Stomach (tissue), 8 donors: ENCODE measurements at regions not wholly inside any gene's neighbourhood (a gene's known extent, or its start where the extent isn't known, plus 50 kb on each side); places are given as distances from the start of the nearest gene placed in this dataset.
A peak's percentile ranks its signal among the peaks of the same experiment; 100 is the strongest.

Experiments
- DNase-seq, 2 donors: peaks; one replicate each; pipeline versions ENCODE4 v3.0.0 to v3.0.0-alpha.2; 2013 to 2019
- H3K27ac ChIP-seq, 5 donors: fragments of 200-600 bp in 4 of 5; sonication (generic) in 4 of 5; one replicate each; pipeline ENCODE4 v1.5.1; 2013 to 2019; ENCODE audit warnings: mild to moderate bottlenecking in 1 of 5, moderate library complexity in 1 of 5
- H3K27me3 ChIP-seq, 3 donors: fragments of 200-600 bp; sonication (generic); one replicate each; pipeline ENCODE4 v1.5.1; 2017 to 2019; ENCODE audit warnings: mixed run types in 1 of 3
- H3K36me3 ChIP-seq, 4 donors: fragments of 200-600 bp; sonication (generic); 1 replicate in 3 of 4; 2 replicates in 1 of 4; pipeline ENCODE4 v1.5.1; 2016 to 2019
- H3K4me1 ChIP-seq, 4 donors: fragments of 200-600 bp; sonication (generic); one replicate each; pipeline ENCODE4 v1.5.1; 2016 to 2019
- H3K4me3 ChIP-seq, 4 donors: fragments of 200-600 bp; sonication (generic) in 3 of 4; one replicate each; pipeline ENCODE4 v1.5.1; 2016 to 2019; ENCODE audit warnings: mild to moderate bottlenecking in 1 of 4
- H3K9me3 ChIP-seq, 4 donors: fragments of 200-600 bp; sonication (generic); one replicate each; pipeline ENCODE4 v1.5.1; 2016 to 2019
- EP300 ChIP-seq: sonication (generic); formaldehyde crosslinking; IDR thresholded peaks from one replicate; pipeline ENCODE4 v1.6.1; 2017; ENCODE audit warnings: antibody characterized with exemption
- POLR2A ChIP-seq, 4 donors: fragments of 450-650 bp; IDR thresholded peaks; one replicate each; pipeline ENCODE4 v1.6.1; 2016; ENCODE audit warnings: antibody characterized with exemption in 4 of 4, control low read depth in 2 of 4, mild to moderate bottlenecking in 1 of 4, moderate library complexity in 1 of 4
- POLR2AphosphoS5 ChIP-seq, 3 donors: sonication (generic); formaldehyde crosslinking; IDR thresholded peaks; one replicate each; pipeline ENCODE4 v1.6.1; 2016; ENCODE audit warnings: antibody characterized with exemption in 3 of 3
- WGBS, 5 donors: extraction: QIAGEN DNeasy Blood & Tissue Kit in 3 of 5; methylation state at CpG; one replicate each; pipeline versions ENCODE4 v1.1.5 to v1.1.7; 2013 to 2018; 5-methylcytosine and 5-hydroxymethylcytosine counted together
- intact Hi-C: fragments of 100-400 bp; cut with DNase I; formaldehyde crosslinking; loops from one replicate; pipeline ENCODE4 v1.15.1; 2023; ENCODE audit warnings: low total_unique reads
- TF ChIP-seq, protein P1 (sequence below), 7 experiments: fragments of 450-650 bp in 4 of 7; fragments of 200-600 bp in 3 of 7; sonication (generic) in 3 of 7; IDR thresholded peaks; one replicate each; pipeline ENCODE4 v1.5.1; 2016 to 2019; ENCODE audit warnings: antibody characterized with exemption in 7 of 7, control low read depth in 2 of 7, mild to moderate bottlenecking in 1 of 7
- donor health status: healthy with polysubstance abuse.
- donor health status: Bipolar disorder and iron deficiency.
- donor health status: healthy.

DNA sequence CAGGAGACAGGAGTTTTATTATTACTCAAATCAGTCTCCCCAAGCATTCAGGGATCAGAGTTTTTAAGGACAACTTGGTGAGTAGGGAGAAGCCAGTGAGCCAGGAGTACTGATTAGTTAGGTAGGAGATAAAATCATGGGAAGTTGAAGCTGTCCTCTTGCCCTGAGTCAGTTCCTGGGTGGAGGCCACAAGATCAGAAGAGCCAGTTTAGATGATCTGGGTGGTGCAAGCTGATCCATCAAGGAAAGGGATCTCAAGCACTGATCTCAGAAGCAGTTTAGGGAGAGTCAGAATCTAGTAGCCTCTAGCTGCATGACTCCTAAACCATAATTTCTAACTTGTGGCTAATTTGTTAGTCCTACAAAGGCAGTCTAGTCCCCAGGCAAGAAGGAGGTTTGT lies 706.5 kb upstream of the MAP3K7 start:
- H3K36me3 ChIP-seq: no peaks in the 10 kb centered on the region
- peaks cover 0 to 16% (median 2%) of the 10 kb centered on the region in 4 donors for H3K9me3 ChIP-seq
- no peak for DNase-seq
- H3K27ac ChIP-seq: no peak overlapping the region
- TF ChIP-seq POLR2A (IDR thresholded peaks at IDR 0.05) (no peak), EP300 (no peak), POLR2AphosphoS5 (IDR thresholded peaks at IDR 0.05) (no peak)
- TF ChIP-seq, protein P1, sequence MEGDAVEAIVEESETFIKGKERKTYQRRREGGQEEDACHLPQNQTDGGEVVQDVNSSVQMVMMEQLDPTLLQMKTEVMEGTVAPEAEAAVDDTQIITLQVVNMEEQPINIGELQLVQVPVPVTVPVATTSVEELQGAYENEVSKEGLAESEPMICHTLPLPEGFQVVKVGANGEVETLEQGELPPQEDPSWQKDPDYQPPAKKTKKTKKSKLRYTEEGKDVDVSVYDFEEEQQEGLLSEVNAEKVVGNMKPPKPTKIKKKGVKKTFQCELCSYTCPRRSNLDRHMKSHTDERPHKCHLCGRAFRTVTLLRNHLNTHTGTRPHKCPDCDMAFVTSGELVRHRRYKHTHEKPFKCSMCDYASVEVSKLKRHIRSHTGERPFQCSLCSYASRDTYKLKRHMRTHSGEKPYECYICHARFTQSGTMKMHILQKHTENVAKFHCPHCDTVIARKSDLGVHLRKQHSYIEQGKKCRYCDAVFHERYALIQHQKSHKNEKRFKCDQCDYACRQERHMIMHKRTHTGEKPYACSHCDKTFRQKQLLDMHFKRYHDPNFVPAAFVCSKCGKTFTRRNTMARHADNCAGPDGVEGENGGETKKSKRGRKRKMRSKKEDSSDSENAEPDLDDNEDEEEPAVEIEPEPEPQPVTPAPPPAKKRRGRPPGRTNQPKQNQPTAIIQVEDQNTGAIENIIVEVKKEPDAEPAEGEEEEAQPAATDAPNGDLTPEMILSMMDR (IDR thresholded peaks at IDR 0.05): no peak
- H3K4me3 ChIP-seq: no peak overlapping the region
- H3K4me1 ChIP-seq: no peaks in the 10 kb centered on the region
- no peaks in the 10 kb centered on the region for H3K27me3 ChIP-seq
- intact Hi-C loops: no loop called here

DNA sequence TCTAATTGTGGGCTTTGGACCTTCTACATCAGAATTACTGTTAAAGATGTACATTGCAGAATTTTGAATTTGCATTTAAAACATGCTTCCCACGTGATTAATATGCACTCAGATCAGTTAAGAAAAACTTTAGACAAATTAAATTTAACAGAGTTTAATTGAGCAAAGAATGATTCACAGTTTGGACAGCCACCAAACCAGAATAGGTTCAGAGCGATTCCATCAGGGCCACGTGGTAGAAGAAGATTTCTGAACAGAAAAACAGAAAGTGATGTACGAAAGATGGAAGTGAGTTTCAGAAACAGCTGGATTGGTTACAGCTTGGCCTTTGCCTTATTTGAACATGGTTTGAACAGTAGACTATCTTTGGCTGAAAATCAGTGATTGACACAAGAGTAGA lies 704.2 kb upstream of the MAP3K7 start:
- DNase-seq: no peak
- Histone ChIP-seq H3K36me3 (no peaks in the 10 kb centered on the region), H3K27ac (peak overlapping the region in 1 of 5 donors; percentile 58), H3K9me3 (no peaks in the 10 kb centered on the region), H3K4me1 (no peaks in the 10 kb centered on the region), H3K4me3 (no peak overlapping the region), H3K27me3 (no peaks in the 10 kb centered on the region)
- TF ChIP-seq POLR2A (IDR thresholded peaks at IDR 0.05) (no peak), POLR2AphosphoS5 (IDR thresholded peaks at IDR 0.05) (no peak), EP300 (no peak)
- TF ChIP-seq, protein P1 (IDR thresholded peaks at IDR 0.05): no peak
- 29 to 53% (median 39%) methylated on average over 4 of the region's 4 CpGs for WGBS, 5 donors
- intact Hi-C loops: no loop called here

DNA sequence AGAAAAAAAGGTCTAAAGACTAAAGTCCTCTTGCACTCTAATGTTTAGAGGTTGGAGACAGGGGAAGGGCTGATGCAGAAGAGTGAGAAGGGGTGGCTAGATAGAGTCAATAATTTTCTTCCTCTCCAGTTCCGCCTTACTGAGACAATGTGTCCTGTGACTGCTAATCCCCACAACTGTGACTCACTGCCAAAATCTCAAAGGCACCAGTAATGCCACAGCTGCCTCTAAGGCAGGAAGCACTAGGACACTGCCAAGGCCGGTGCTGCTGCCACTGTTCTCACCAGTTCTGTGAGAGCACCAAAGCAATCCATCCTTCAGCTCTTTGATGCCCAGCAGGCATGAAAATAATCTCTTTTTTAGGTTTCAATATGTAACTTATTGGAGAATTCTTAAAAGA lies 701.9 kb upstream of the MAP3K7 start:
- intact Hi-C loops: no loop called here
- TF ChIP-seq EP300 (no peak), POLR2A (IDR thresholded peaks at IDR 0.05) (no peak), POLR2AphosphoS5 (IDR thresholded peaks at IDR 0.05) (no peak)
- TF ChIP-seq, protein P1 (IDR thresholded peaks at IDR 0.05): no peak

DNA sequence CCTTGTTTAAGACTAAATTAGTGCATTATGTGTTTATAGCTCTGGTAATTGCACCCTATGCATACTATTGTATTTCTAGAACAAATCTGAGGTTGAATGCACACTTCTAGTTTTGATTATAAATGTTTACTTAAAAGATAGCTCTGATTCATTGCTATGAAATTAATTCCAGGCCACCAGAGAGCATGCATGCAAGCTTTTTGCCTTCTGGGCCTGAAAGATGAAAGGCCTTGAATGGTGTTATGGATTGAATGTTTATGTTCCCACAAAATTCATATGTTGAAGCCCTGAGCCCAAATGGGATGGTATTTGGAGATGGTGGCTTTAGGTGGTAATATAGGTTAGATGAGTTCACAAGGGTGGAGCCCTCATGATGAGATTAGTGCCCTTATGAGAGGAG lies 695.0 kb upstream of the MAP3K7 start:
- Histone ChIP-seq H3K4me3 (no peak overlapping the region), H3K36me3 (no peaks in the 10 kb centered on the region), H3K27me3 (no peaks in the 10 kb centered on the region), H3K9me3 (no peaks in the 10 kb centered on the region), H3K27ac (no peak overlapping the region), H3K4me1 (no peaks in the 10 kb centered on the region)
- intact Hi-C loops: no loop called here
- TF ChIP-seq POLR2A (IDR thresholded peaks at IDR 0.05): no peak
- DNase-seq: no peak

More for the DNA sequence above, 701.9 kb upstream of the MAP3K7 start:
- no peaks in the 10 kb centered on the region for H3K4me1 ChIP-seq
- DNase-seq: no peak
- no peaks in the 10 kb centered on the region for H3K9me3 ChIP-seq
- no peak overlapping the region for H3K4me3 ChIP-seq
- H3K36me3 ChIP-seq: no peaks in the 10 kb centered on the region
- 60 to 88% (median 70%) methylated on average over 2 of the region's 2 CpGs for WGBS, 5 donors
- H3K27ac ChIP-seq: no peak overlapping the region
- H3K27me3 ChIP-seq: no peaks in the 10 kb centered on the region

DNA sequence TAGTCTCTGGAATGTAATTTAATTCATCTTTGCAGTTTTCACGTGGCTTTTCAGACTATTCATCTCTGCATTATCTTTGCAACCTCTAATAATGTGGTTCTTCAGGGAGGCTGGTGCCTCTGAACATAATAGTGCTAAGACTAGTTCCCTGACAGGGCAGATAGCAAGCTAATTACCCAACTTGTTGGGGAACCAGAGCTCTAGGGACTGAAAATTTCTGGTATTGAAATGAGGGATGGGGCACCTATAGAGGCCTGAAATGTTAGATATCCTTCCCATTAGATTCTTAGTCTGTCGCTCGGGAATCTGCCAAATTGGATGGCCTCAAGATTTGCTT lies 693.6 kb upstream of the MAP3K7 start:
- Histone ChIP-seq H3K4me3 (no peak overlapping the region), H3K27ac (no peak overlapping the region), H3K9me3 (no peaks in the 10 kb centered on the region), H3K27me3 (no peaks in the 10 kb centered on the region), H3K4me1 (no peaks in the 10 kb centered on the region), H3K36me3 (no peaks in the 10 kb centered on the region)
- WGBS, 5 donors: 59 to 70% (median 65%) methylated on average over 3 of the region's 3 CpGs
- no peak for DNase-seq
- TF ChIP-seq POLR2A (IDR thresholded peaks at IDR 0.05) (no peak), EP300 (no peak), POLR2AphosphoS5 (IDR thresholded peaks at IDR 0.05) (no peak)
- TF ChIP-seq, protein P1 (IDR thresholded peaks at IDR 0.05): no peak
- intact Hi-C loops: no loop called here
